ELR (cell line): ENCODE measurements at regions not wholly inside any gene's neighbourhood (a gene's known extent, or its start where the extent isn't known, plus 50 kb on each side); places are given as distances from the start of the nearest gene placed in this dataset.
"Not testable (repeated sequence)": the region's sequence is repeated elsewhere in the genome, so short reads cannot be mapped to it uniquely, and the experiment has no call there.

Source experiments
- DNase-seq: peaks from one replicate; pipeline ENCODE4 v3.0.0-alpha.2; 2015; ENCODE audit warnings: low read depth

DNA sequence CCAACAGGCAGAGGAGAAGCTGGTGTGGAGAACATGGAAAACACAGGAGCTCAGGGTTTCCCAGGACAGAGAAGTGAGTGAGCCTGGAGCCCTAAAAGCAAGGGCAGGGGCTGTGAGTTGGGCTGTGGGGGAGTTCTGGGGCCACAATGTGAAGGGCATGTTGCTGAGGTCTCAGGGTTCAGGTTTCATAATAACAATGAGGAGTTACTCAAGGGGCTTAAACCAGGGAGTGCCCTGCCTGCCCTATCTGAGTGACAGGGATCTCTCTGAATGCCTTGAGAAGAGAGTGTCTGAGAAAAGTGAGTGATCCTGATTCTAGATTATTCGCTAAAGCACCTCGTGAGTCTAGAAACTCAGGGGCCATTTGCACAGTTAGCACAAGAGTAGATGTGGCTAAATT lies 129.6 kb downstream of the VPREB1 start:
- no peak for DNase-seq

DNA sequence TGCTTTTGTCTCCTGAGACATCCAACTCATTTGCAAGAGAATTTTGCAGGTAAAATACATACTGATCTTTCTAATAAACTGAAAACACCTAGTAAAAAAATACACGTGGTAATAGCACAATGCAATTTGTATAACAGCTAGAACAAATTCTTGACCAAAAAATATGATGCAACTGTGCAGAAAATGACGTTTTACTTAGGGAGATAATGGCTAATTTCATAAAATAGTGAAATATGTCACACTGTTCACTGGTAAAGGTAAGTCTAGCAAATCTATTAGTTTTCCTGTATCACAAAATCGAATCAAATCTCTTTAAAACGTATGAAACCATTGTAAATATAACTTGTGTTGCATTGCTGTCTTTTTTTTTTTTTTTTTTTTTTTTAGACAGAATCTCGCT lies 130.0 kb downstream of the VPREB1 start:
- DNase-seq = no peak

DNA sequence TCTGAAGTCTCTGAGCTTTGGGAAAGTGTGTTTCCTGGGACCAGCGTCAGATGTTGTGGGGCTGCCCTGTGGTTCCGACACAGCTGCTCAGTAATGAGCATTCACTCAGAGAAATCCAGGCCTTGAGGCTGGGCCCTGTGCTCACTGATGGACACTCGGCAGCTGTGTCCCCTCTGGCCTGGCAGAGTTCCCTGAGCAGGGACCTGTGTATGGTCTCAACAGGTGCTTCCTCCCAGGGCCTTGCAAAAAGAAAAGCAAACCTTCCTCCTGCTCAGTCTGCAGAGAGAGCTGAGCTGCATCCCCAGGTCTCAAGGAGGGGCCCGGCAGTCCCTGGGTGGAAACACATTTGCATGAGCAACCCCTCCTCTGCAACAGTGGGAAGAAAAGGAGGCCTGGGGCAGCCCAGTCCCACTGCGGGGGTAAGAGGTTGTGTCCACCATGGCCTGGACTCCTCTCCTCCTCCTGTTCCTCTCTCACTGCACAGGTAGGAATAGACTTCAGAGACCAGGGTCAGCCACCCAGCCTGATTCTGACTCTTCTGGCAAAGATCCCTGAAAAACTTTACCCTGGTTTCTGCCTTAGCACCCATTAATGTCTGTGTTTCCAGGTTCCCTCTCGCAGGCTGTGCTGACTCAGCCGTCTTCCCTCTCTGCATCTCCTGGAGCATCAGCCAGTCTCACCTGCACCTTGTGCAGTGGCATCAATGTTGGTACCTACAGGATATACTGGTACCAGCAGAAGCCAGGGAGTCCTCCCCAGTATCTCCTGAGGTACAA lies 131.2 kb downstream of the VPREB1 start:
- no peak for DNase-seq

DNA sequence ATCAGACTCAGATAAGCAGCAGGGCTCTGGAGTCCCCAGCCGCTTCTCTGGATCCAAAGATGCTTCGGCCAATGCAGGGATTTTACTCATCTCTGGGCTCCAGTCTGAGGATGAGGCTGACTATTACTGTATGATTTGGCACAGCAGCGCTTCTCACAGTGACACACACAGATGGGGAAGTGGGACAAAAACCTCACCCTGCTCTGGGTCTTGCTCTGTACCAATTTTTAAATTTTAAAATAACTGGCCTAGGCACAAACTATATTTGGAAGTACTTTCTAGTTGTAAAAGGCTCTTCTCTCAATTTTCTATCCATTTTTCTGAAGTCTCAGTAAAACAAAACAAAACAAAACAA lies 131.7 kb downstream of the VPREB1 start:
- no peak for DNase-seq

DNA sequence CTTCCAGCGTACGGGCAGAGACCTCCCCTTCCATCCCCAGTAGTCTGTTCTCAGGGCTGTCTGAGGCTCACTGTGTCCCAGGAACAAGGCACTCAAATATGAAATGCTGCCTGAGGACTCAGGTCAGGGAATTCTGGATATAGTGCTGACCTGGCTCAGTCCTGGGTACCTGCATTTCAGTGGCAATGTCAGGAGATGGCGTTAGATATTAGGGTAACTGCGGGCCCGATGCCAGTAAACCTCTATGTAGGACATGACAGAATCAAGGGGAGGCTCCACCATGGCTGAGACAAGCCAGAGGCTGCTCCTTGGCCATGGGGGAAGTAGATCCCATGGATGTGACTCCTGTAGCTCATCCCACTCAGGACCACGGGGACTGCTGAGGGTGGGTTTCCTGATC lies 131.7 kb downstream of the ZNF280B start:
- not testable (repeated sequence) for DNase-seq

DNA sequence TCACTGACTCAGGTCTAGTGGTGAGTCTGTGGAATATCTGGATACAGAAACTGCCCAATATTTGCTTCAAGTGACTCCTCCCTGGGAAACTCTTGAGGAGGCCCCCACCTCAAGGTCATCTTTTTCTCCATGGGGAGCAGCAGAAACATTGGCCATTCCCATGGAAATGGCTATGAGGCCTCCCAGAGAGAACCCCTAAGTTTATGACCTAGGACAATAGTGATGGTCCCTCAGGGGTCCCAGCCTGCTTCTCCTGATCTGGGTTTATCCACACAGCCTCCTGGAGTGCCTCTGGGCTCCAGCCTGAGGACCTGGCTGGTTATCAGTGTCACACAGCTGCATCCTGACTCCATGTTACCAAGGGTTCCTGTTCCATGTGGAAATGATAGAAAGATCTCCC lies 131.2 kb downstream of the ZNF280B start:
- DNase-seq = no peak

DNA sequence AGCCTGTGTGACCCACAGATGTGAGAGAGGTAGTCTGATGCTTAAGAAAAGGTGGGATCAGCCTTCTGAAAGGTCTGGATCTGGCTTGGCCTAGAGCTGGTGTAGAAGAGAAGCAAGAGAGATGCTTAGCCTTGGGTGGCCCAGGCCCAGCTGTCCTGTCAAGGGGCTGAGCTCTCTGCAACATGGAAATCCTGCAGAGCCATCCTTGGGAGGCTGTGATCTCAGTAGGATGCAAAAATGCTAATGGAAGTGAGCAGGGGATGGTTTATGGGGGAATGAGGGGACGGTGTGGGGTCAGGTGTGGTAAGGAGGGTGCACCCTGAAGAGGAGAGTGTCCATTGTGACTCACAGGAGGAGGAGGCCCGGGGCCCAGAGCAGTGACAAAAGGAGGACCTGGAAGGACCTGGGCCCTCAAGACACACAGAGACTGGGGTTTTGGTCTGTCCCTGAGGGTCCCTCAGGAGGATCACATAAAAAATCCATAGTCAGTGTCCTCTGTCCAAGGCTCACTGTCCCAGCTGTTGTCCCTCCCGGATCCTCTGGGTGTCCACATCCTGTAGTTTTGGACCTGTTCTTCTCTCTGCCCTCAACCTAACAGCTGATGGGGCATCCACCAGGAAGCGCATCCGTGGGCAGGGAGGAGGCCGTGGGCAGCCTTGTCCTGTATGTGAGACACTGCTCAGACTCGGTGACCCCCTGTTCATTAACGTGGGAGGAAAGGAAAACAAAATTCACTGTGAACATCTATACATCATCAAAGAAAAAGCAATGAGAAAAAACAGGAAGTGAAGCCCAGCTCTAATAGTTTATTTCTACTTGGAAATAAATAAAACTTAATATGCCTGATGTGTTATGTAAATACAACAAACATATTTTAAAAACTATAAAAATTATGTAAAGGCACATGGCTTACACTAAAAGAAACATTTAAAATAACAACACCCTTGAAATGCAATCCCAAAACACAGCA lies 129.8 kb downstream of the ZNF280B start:
- DNase-seq = no peak

DNA sequence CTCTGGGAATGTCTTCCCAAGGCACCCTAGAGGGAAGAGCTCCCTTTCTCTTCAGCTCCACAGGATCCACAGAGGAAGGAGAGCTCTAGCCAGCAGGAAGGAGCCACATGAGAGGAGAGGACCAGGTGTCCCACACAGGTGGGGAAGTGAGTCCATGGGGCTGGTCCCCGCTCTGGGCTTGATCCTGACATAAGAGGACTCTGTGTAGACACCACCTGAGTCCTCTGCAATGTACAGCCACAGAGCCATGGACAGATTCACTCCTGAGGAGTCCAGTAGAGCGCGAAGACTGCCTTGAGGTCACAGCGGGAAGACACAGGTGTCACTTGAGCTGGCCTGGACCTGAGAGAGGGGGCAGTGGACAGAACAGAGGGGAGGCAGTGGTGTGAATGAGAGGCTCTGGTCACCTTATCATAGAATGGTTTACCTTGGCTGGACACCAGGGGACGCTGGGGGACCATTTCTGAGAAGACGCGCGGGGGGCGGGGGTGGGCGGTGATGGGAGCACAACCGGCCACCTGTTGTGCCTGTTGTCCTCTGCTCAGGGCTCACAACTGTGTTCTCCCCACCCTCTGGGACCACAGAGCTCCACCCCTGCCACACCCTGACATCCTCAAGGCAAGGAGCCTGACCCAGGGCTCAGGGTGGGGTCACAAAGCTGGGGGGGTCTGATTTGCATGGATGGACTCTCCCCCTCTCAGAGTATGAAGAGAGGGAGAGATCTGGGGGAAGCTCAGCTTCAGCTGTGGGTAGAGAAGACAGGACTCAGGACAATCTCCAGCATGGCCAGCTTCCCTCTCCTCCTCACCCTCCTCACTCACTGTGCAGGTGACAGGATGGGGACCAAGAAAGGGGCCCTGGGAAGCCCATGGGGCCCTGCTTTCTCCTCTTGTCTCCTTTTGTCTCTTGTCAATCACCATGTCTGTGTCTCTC lies 128.2 kb downstream of the ZNF280B start:
- peak; percentile 17 for DNase-seq

DNA sequence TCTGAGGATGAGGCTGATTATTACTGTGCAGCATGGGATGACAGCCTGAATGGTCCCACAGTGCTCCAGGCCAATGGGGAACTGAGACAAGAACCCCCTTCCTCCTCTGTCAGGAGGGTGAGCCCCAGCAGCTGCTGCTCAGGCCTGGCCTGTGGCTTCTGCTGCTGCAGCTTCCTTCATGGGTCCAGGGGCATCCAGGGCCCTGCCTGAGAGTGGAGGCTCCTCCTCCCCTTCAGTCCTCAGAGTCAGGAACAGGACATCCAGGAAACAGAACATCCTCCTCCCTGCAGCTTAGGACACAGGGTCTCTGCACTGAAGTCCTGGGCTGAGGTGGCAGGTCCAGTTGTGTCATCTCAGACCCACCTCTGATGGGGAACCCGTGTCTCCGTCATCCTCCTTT lies 127.2 kb downstream of the ZNF280B start:
- DNase-seq = not testable (repeated sequence)

DNA sequence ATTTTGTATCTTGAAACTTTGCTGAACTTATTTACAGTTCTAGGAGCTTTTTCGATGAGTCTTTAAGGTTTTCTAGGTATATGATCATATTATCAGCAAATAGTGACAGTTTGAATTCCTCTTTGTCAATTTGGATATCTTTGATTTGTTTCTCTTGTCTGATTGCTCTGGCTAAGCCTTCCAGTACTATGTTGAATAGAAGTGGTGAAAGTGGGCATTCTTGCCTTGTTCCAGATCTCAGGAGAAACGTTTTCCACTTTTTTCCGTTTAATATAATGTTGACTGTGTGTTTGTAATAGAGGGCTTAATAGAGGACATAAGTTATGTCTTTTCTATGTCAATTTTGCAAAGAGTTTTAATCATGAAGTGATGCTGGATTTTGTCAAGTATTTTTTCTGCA lies 124.3 kb downstream of the ZNF280B start:
- no peak for DNase-seq

DNA sequence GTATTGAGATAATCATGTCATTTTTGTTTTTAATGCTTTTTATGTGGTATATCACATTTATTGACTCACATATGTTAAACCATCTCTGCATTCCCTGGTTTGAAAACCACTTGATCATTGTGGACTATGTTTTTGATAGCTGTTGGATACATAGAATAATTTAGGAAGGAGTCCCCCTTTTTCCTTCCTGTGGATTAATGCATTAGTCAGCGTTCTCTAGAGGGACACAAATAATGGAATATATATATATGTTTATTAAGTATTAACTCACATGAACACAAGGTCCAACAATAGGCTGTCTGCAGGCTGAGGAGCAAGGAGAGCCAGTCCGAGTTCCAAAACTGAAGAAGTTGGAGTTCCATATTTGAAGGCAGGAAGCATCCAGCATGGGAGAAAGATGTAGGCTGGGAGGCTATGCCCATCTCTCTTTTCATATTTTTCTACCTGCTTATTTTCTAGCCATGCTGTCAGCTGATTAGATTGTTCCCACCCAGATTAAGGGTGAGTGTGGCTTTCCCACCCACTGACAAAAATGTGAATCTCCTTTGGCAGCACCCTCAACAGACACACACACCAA lies 123.8 kb downstream of the ZNF280B start:
- DNase-seq = no peak

DNA sequence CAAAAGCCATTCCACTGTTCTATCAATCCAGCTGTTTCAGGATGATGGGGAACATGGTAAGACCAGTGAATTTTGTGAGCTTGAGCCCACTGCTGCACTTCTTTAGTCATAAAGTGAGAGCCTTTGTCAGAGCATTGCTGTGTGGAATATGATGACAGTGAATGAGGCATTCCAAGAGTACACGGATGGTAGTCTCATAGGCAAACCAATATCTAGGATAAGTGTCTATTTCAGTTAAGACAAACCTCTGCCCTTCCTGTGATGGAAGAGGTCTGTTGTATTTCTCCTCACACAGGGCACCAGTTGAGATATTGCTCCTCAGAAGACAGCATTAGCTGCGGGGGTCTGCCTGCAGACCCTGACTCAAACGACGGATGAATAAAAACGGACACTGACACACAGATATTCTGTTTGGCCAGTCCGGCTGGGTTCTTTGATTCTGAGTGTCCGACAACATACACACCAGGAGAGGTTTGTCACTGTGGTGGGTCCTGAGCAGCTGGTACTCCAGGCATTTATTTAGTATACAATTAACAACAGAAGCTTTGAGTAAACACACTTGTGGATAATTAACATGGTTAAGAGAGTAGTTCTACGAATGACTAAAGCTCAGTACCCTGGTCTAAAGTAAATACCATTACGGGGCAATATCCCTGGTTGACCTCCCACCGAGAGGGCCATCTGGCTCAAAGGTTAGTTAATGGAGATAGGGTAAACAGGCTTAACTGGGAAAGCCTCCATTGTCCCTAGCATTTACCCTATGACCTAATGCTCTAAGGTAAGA lies 121.7 kb downstream of the ZNF280B start:
- no peak for DNase-seq

DNA sequence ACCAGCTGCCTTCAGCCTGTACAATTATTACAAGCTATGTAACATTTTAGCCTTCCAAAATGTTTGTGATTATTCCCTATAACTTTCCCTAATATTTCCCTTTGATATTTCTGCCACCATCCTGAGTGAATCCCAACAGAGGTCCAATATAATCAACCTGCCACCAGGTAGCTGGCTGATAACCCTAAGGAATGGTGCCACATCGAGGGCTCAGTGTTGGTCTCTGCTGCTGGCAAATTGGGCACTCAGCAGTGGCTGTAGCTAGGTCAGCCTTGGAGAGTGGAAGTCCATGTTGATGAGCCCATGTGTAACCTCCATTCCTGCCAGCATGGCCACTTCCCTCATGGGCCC lies 121.2 kb downstream of the ZNF280B start:
- DNase-seq = no peak

DNA sequence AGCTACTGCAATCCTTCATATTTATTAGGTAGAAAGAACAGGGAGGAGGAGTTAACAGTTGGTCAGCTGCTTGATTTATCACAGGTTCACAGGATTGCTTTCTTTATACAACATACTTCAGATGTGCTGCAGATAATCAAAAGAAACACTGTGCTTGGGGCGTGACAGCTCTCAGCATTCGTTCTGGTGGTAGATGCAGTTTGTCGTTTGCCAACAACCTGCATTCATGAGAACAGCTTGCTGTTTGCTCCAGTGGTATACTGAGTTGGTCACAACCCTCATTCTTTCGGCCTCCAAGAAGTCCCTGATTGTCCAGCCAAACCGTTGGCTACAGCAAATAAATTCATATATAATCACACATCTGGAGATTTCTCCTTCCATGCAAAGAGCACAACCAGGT lies 120.5 kb downstream of the ZNF280B start:
- no peak for DNase-seq

DNA sequence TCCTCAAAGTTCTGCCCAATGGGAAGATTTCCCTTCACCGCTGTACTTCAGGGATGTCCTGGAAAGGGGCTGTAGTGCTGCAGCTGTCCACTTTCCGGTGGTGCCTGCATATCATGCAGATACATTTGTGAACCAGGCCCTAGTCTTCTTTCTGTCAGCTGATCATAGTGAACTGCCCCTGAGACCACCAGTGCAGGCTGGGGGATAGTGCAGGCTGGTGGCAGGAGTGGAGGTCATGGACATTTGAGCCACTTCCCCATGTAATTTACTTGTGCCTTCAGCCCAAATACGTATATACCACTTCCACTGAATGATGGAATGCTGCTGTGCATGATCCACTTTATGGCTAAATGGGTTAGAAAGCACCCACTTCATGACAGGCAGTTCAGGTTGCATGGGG lies 120.0 kb downstream of the ZNF280B start:
- DNase-seq = no peak

DNA sequence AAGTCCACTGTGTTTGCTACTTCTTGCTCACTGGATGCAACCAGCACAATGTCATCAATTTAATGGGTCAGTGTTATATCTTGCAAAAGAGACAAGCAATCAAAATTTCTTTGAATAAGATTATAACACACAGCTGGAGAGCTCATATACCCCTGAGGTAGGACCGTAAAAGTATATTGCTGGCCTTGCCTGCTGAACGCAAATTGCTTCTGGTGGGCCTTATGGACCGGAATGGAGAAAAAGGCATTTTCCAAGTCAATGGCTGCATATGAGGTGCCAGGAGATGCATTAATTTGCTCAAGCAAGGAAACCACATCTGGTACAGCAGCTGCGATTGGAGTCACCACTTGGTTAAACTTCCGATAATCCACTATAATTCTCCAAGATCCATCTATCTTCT lies 119.1 kb downstream of the ZNF280B start:
- no peak for DNase-seq

DNA sequence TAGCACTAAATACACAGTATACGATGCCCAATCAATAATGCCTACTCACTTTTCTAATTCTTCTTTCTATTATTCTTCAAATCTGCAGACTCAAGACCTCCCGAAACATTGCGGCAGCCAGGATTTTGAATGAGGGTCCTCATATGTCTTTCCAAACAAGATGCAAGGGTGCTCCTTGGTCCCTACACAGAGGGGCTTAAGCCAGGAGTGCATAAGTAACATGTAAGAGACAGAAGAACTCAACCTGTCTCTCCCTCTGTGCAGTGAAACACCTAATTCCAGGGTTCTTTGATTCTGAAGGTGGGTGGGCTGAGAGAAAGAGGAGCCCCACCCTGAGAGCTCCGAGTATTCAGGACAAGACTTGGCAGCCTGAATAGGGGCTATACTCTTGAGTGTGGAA lies 117.6 kb downstream of the ZNF280B start:
- DNase-seq = no peak

DNA sequence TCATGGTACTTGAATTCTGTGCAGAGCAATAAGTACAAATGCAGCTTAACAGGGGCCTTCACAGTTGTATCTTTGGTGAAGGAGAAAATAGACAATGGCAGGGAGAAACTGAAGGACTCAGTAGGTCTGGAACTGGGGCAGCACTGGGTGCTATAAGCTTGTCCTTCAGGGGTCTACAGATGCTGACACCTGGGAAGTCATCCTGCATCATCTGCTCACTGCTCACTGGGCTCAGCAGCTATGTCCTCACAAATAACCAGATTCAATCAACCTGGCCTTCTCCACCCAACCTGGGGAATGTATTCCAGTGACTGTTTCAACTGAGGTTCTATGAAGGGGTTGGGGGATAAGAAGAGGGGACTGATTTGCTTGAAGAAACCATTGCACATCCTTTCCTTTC lies 117.0 kb downstream of the ZNF280B start:
- no peak for DNase-seq

DNA sequence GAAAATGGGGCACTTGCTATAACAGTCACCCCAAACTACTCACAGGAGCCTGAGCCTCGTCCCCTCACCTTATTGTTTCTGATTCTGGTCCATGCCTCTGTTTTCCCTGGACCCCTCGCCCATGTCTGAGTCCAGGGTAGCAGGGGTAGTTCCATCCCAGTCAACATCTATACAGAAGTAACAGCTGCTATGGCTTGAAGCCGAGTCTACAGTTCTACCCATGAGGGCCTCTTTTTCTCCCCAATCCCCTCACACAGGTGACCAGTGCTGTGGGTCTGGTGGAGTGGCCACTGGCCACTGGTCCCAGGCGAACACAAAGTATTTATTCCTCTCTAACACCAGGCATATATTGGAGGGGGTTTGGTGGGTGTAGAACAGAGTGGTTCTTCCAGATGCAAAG lies 116.4 kb downstream of the ZNF280B start:
- no peak for DNase-seq

DNA sequence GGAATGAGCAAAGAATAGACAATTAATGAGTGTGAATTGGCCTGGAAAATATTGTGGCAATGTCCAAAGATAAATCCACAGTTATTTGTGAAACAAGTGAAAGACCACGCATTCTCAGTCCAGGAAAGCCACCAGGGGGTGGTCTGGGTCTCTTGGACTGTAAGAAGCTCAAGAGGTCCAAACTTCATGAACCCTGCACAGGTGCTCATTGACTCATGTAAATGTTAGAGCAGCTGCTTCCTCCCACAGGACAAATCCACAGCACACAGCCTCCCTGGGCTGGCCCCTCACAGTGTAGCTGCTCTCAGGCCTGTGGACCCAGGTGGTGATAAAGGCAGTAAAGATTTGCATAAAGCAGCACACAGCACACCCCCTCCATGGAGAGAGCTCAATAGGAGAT lies 114.0 kb downstream of the ZNF280B start:
- no peak for DNase-seq

DNA sequence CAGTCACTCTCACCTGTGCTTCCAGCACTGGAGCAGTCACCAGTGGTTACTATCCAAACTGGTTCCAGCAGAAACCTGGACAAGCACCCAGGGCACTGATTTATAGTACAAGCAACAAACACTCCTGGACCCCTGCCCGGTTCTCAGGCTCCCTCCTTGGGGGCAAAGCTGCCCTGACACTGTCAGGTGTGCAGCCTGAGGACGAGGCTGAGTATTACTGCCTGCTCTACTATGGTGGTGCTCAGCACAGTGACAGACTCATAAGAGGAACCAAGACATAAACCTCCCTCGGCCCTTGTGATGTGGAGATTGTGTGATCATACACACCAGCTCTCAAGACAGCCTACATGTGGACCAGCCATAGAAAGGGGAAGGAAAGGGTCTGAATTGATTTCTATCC lies 113.3 kb downstream of the ZNF280B start:
- no peak for DNase-seq
